ENCODE measurements at regions not wholly inside any gene's neighbourhood (a gene's known extent, or its start where the extent isn't known, plus 50 kb on each side); places are given as distances from the start of the nearest gene placed in this dataset.
"Not testable (repeated sequence)": the region's sequence is repeated elsewhere in the genome, so short reads cannot be mapped to it uniquely, and the experiment has no call there.

DNA sequence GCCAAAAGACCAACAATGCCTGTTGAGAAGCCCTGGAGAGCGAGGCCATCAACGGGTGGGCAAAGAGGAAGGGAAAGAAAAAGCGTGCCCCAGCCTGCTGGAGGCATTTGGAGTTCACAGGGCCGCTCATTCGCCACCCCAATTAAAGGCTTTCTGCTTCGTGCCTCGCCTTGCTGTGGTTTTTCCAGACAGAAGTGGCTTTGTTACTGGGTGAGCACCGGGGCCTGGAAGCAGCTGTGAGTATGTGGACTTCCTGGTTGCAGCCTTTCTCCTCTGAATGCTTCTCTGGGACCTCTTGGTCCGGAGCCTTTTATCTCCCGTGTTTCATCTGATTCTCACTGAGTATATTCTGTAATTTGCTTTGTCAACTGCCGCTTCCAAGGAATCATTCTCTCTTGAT lies 118.1 kb upstream of the EGR2 start:
- no peak for DNase-seq (ENCODE audit: low read depth, low spot score)

DNA sequence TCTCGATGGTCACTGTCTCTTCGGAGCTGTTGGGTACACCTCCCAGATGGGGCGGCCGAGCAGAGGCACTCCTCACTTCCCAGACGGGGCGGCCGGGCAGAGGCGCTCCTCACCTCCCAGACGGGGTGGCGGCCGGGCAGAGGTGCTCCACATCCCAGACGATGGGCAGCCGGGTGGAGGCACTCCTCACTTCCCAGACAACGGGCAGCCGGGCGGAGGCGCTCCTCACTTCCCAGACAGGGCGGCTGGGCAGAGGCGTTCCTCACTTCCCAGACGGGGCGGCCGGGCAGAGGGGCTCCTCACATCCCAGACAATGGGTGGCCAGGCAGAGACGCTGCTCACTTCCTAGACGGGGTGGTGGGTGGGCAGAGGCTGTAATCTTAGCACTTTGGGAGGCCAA lies 112.6 kb upstream of the EGR2 start:
- not testable (repeated sequence) for DNase-seq (ENCODE audit: low read depth, low spot score)

DNA sequence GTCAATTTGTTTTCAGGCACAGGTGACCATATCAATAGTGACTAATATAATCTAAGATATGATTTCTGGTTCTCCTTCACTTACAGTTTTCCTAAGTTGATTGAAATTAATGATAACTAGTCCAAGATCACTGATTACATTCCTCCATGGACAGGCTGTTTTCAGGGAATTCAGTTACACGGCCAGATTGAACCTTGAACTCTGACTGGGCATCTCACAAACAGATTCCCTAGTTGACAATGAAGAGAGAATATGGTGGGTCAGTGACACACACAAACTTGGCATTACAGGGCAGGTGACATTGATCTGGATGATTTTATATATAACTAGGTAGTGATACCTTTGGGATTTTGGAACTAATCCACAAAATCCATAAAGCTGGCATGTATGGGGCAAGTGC lies 110.2 kb upstream of the EGR2 start:
- DNase-seq (ENCODE audit: low read depth, low spot score), result no peak

DNA sequence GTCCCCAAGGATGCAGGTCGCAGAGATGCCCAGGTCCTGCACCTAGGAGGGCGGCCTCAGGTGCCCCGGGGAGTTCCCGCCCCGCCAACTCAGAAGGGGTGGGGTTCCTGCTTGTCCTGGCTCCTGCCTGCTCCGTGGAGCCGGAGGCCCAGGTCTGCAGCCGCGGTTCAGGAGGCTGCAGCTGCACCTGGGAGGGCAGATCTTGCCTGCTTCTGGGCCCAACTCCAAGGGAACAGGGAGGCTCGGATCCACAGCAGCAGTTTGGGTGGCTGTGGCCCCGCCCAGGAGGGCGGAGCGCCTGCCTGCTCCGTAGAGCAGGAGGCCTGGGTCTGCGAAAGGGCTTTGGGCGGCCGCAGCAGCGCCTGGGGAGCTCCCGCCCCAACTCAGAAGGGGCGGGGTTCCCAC lies 108.2 kb upstream of the EGR2 start:
- DNase-seq (ENCODE audit: low read depth, low spot score), result peak; percentile 84

DNA sequence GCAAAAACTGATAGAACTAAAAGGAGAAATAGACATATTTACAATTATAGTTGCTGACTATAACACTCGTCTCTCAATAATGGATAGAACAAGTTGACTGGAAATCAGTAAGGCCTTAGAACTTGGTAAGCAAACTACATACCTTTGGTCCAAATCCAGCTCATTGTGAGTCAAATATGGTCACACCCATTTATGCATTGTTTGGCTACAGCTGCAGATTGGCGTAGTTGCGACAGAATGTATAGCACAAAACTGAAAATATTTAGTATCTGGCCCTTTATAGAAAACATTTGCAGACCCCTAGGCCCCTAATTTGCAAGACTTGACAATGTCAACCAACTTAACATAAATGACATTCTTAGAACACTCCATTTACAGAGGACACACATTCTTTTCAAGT lies 103.6 kb upstream of the EGR2 start:
- no peak for DNase-seq (ENCODE audit: low read depth, low spot score)

DNA sequence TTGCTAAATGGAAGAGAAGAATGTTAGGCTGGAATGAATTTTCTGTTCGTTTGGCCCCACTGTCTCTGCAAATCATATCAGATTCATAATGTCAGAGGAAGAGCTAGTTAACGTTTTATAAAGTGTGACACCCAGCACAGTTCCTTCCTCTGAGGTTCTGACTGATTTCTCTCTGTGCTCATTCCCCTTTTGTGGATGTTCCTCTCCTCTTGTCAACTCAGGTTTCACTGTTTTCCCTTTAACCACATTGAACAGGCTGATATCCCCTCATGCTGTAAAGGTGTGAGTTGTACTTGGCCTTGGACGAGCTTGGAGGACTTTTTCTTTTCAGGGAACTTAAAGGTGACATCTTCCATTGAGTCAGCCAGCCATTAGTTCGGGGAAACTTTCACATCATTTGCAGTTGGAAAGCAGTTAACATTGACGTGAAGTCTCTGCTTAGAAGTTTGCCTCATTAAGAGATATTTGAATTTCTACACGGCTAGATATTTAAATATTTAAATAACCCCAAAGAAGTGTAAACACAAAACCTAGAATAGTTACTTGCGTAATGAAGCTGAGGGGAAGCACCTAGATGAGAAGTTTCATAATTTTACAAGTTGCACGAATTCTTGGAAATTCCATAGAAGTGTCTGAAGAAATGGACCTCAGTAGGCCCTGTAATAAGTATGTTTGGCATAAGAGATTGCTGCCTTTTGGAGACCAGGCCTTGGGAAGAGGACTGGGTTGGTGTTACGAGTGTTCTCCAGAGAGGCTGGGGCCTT lies 101.5 kb upstream of the EGR2 start:
- DNase-seq (ENCODE audit: low read depth, low spot score), result no peak

DNA sequence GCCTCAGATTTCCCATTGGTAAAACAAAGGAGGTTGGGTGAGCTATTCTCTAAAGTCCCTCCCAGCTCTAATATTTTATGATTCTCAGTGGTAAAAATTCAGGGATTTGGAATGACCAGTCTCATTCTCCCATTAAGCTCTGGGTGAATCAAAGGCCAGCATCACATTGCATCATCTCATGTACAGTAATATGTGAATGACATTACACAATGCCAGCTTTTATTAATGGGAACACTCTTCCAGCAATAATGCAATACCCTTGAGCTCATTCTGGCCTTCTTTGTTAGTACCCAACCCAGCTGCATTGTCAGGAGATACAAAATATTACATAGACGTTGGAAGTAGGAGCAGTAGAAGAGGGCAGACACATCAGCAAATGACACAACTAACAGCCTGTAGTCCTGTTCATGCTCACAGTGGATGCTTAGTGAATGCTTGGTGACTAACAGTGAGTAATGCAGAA lies 100.0 kb upstream of the EGR2 start:
- no peak for DNase-seq (ENCODE audit: low read depth, low spot score)

DNA sequence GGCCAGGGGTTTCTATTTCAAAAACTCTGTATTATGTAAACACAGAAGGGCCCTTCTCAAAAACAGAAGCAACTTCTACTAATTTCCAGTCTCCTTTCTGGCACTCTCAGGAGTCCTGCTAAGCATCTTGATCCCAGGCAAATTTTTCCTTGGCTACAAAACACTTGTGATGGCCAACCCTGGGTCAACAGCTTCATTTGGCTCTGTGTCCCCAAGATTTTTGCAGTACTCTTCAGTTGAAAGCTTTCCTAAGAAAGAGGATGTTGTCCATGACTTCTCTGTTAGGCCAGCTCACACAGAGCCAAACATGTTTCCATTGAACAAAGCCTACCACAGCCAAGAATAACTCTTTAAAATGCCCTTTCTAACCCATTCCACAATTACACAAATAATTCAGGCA lies 99.0 kb upstream of the EGR2 start:
- DNase-seq (ENCODE audit: low read depth, low spot score), result no peak

DNA sequence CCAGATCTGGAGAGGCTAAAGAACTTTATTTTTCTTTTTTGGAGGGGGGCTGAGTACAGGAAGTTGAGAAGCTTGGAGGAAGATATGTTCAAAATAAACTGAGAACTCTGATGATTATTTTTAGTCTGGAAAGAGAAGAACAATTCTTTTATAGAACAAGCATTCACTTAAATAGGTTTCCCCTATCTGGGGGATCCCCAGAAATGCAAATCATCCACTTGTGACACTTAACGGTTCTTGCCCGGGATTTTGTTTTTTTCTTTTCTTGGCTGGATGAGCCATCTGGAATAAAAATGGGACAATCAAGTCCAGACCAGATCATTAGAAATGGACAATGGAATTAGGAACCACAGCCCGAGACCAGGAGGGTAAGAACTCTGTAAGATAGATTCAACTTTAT lies 95.9 kb upstream of the EGR2 start:
- DNase-seq (ENCODE audit: low read depth, low spot score), result no peak

DNA sequence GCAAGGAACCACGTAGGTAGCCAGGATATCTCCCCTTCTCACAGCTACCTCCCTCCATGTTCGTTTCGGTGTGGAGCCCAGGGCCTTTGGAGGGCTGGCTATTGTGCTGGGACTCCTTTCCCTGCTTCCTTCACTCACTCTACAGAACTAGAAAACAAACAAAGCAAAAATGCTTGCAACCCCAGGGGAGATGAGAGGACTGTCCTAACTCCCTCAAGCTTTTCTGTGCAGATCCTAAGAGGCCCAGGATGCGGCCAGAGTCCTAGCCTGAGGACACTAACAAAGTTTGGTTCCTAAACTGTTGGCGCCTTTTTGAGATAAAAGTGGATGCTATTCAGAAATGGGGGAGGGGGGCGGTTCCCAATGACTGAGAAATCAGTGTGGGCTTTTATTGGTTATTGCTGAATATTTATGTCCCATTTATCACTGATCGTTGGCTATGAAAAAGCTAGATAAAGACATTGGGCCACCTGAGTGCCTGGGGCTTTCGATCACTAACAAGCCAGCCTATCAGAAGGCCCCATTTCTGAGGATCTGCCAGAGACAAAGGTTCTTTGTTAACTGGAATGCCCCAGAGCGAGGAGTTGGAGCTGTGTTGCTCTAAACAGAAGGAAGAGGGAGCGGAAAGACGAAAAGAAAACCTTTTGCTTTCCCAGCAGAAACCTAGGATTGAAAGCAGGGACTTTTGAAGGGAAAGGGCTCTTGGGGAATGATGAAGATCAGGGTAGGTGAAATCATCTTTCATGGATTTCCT lies 95.2 kb upstream of the EGR2 start:
- DNase-seq (ENCODE audit: low read depth, low spot score), result peak; percentile 87

DNA sequence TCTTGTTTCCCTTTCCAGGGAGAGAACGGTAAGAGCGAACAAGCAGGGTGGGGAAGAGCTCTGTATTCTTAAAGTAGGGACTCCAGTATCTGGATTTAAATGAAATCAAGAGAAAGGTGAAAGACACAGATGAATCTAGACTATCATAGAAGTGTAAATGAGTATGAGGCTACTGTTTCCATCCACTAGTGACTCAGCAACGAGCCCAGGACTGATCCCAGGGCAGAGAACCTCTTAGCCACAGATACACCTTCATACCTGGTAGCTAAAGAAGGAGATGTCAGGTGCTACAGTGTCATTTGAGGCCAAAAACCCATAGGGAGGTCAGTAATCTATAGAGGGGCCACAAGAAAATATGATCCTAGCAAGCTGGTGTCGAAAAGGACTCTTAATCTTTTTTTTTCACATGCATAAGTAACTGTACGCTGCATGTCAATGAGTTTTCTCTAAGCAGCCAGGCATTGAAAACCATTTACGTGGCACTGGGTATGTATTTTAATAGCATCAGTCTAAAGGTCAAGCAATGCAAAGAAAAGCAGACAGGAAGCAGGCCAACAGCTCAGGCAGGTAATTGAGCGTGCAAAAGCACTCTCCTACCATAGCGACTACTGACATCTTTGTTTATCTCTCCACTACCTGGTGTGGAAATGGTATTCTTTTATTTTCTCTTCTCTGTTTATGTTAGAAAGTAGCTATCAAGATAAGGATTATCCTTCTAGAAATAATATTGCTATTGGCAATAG lies 91.5 kb upstream of the EGR2 start:
- no peak for DNase-seq (ENCODE audit: low read depth, low spot score)

DNA sequence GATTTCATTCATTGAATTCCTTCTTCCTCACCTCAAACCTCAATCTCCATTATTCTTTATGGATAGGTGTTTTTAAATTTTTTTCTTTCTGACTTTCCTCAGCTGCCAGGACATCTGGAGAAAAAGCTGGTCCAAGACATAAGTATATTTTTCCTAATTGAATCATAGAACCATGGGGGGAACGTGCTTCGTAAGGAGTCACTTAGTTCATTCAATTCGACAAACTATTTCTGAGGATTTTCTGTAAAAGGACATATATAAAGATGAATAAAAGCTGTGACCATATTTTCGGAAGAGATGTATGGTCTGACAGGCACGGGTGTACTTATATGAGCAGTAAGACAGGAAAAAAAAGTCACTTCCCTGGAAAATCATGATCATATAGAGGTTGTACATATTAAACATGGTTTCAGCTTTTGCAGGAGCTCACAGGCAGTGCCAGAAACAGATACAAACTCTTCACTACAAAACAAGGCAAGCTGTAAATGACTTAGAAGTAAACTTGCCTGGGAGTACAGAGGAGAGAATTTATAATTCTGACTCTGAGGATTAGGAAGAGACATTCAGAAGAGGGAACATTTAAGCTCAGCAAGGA lies 88.2 kb upstream of the EGR2 start:
- no peak for DNase-seq (ENCODE audit: low read depth, low spot score)

DNA sequence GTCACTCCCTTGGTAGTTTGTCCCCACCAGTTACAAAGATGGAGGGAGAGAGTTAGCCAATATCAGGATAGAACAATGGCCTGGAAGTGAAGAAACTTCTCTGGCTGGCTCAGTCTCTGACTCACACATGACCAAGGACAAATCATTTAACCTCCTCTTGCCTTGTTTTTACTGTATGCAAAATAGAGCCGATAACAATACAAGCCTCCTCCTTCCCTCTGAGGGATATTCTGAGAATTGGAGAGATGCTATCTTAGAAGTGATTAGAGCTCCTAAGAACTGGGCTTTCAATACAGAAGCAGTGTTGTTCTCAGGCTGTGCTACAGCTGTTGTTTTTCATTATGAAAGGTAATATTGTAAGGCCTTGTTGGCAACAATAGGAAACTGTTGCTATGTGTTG lies 87.7 kb upstream of the EGR2 start:
- no peak for DNase-seq (ENCODE audit: low read depth, low spot score)

DNA sequence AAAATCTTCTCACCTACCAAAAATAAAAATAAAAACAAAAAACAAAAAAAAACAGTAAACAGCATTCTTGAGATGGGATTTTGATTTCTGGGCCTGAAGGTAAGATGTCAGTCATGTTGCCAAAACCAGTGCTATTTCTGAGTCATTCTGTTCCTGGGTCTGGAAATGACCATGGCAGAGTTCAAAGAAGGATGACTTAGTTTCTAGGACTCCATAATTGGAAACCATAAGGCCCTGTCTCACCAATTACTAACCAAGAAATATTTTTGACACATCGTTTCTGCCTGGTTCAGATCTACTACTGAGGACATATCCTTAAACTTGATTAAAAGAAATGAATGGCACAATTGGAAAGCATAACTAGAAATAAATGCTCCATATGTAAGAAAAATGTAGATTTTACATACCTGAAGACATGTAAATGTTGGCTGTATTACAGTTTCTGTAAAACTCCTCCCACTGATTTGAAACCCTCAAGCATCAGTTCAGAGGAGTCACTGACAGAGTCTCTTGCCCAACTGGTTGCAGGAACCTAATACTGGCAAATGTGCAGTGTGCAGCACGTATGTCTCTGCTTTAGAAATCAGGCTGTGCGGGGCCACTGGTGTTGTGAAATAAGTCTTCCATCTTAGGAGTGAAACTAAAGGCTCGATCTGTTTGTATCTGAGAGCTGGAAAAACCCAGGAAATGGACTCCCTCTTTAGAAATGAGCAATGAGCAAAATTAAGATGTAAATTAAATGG lies 84.8 kb upstream of the EGR2 start:
- DNase-seq (ENCODE audit: low read depth, low spot score), result no peak

DNA sequence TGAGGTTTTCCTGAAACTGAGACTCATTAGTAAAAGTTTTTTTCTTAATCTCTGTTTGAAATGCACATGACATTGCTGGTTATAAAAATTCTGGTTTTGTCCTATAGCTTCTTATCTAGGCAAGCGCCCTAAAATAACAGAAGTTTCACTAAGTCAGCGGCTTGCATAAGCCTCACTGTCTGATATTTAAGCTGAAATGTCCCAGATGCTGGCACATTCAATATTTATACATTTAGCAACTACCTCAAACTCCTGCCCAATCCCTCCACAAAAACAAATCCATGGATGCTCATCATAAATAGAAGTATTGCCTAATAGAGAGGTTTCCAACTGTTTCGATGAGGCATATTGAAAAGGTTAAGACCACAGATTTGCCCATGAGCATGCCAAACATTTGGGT lies 83.1 kb upstream of the EGR2 start:
- DNase-seq (ENCODE audit: low read depth, low spot score), result no peak

DNA sequence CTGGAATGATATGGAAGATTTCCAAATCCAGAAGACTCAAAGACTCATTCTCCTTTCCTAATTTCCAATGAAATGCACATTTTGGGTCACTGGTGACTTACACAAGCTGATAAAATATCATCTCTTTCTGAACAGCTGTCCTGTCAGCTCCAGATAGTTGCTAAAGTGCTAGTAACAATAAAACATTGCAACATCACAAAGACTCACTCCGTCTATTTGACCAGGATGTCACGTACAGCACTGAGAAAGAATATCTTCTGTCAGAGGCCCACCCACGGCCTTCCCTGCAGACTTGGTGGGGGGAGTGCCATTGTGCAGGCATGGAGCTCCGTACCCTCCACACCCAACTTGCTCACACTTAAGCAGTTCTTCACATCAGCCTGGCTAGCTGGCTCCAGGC lies 78.9 kb upstream of the EGR2 start:
- DNase-seq (ENCODE audit: low read depth, low spot score), result no peak

DNA sequence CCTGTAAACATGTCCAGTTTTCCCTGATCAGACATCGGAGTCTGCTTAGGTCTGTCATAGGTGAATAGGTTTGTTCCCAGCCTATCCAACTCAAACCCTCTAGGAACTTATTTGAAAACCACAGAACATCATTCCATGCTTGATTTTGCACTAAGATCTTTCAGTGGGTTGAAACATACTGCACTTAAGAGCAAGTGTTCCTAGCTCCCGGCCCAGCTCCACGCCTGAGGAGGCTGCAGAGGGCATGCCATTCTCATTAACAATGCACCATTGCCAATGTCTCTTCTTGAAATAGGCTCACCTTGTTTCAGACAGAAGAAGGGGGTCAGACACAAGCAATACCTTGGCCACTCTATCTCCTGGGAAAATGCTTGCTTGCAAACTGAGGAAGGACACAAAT lies 78.0 kb upstream of the EGR2 start:
- no peak for DNase-seq (ENCODE audit: low read depth, low spot score)

DNA sequence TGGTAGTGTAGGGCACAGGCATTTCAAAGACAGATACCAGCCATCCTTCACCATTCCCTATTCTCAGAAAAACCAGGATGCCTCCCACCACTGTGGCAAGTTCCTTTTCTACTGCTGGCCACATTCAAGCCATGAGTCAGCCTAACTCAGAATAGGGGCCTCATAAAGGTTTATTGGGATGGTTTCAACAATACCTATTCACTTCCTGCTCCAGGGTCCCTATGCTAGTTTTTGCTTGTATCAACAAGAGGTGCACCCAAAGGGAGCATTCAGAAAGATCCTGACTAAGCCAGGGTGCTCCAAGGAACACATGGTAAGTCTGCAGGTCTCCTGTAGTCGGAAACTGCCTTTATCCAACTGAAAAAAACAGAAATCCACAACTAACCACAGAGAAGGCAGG lies 76.9 kb upstream of the EGR2 start:
- DNase-seq (ENCODE audit: low read depth, low spot score), result no peak

DNA sequence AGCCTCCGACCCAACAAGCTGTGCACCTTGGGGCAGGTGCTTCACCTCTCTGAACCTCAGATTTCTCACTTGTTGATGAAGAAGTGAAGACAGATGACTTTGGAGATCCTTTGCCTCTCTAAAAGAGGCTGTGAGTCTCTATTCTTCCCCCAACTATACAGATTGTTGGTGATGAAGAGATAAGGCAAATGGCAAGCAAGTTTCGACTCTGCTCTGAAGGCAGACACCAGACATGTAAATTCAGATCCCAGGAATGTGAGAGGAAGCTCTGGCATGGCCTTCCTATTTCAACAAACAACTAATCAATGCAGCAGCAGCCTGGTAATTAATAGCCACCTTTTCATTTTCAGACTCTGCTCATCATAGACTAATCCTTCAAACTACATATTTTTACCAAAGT lies 74.2 kb upstream of the EGR2 start:
- DNase-seq (ENCODE audit: low read depth, low spot score), result no peak

DNA sequence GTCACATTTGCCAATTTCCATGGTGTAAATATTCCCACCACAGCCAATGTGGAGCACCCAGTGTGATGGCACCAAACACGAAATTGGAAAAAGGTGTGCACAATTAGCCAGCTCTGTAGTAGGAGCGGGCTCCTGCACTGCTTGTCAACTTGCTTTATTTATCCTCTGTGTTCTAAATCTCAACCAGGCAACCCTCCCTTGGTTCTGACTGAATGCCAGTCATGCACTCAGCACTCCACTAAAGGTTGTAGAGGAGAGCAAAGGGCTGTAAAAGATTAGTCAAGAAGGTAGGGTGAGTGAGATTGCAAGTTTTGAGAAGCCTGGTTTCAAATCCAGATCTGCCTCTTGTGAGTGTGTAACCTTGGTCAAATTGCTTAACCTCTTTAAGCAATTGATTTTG lies 71.5 kb upstream of the EGR2 start:
- no peak for DNase-seq (ENCODE audit: low read depth, low spot score)

DNA sequence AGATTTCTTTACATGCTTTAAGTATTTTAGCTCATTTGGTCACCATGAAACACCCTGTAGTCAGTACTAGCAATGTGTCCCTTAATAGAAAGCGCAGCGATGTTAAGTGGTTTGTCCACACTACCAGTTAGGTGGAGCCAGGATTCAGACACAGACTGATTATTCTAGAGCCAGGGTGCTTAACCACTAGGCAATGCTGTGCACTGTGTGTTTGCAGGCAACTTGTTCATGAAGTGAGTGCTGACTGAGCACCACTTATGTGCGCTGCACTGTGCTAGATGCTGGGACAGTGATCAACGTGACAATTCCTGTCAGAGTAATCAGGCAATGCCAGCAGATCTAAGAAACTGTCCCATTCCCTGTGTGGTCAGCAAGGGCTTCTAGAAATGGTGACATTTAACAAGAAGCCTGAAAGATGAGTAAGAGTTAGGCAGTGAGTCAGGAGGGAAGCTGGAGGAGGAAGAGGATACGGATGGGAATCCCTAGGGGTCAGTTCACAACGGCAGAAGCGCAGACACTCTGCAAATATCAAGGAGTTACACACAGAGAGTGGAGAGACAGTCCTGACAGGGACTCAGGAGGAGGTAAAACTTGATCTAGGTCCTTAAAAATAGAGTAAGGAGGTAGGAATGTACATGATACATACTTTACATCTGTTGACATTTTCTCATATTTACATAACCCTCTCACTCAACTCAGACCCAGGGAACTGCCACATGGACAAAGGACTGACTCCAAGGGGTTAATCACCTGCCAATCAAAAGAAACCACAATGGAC lies 69.7 kb upstream of the EGR2 start:
- no peak for DNase-seq (ENCODE audit: low read depth, low spot score)

Measured in ELF-1 (cell line).